SK-N-SH (cell line): ENCODE measurements at regions not wholly inside any gene's neighbourhood (a gene's known extent, or its start where the extent isn't known, plus 50 kb on each side); places are given as distances from the start of the nearest gene placed in this dataset.

Source experiments
- CTCF ChIA-PET: fragments of 300-600, 350-600 bp; formaldehyde crosslinking; extraction: SDS; loops from one replicate; lab custom pipeline; 2021; lab: Yijun Ruan, JAX
- POLR2A ChIA-PET: fragments of 350-600 bp; sonication (Branson Sonifier 250); formaldehyde crosslinking; extraction: SDS; loops from one replicate; lab custom pipeline; 2020; ENCODE audit warnings: antibody characterized with exemption, inconsistent platforms; lab: Yijun Ruan, JAX
- DNase-seq: peaks from one replicate; pipeline ENCODE4 v3.0.0; 2012
- H2AFZ ChIP-seq: fragments of 200-600 bp; sonication (generic); 2 replicates; pipeline ENCODE4 v1.8.1; 2016; ENCODE audit warnings: antibody characterized with exemption, mild to moderate bottlenecking, low read depth
- H3F3A ChIP-seq: fragments of 200-600 bp; sonication (generic); replicated peaks from 2 replicates; pipeline ENCODE3; 2016; ENCODE audit warnings: antibody characterized with exemption, mild to moderate bottlenecking; ENCODE audit not compliant: insufficient read depth
- H3K27ac ChIP-seq, 2 experiments: fragments of 200-500 bp in 1 of 2; fragments of 200-600 bp in 1 of 2; sonication (Bioruptor generic) in 1 of 2; sonication (generic), shearing (Covaris generic) in 1 of 2; 2 replicates each; pipeline versions ENCODE4 v1.5.1 to v1.6.1; 2014 to 2016; ENCODE audit warnings: low read depth in 2 of 2, inconsistent platforms in 1 of 2, low read length in 1 of 2, mild to moderate bottlenecking in 1 of 2, mixed read lengths in 1 of 2
- H3K27me3 ChIP-seq: fragments of 200-600 bp; sonication (generic), shearing (Covaris generic); 2 replicates; pipeline ENCODE4 v1.6.1; 2016; ENCODE audit warnings: mixed run types; ENCODE audit not compliant: insufficient read depth
- H3K36me3 ChIP-seq, 2 experiments: fragments of 200-500 bp in 1 of 2; fragments of 200-600 bp in 1 of 2; sonication (Bioruptor generic) in 1 of 2; sonication (generic) in 1 of 2; replicated peaks in 1 of 2; 2 replicates each; pipeline versions ENCODE3 to v1.5.1; 2014 to 2016; ENCODE audit warnings: low read length in 1 of 2, mild to moderate bottlenecking in 1 of 2; ENCODE audit not compliant: insufficient read depth in 2 of 2, control insufficient read depth in 1 of 2
- H3K4me1 ChIP-seq, 2 experiments: fragments of 200-500 bp in 1 of 2; fragments of 200-600 bp in 1 of 2; sonication (Bioruptor generic) in 1 of 2; sonication (generic), shearing (Covaris generic) in 1 of 2; 2 replicates each; pipeline versions ENCODE4 v1.5.1 to v1.6.1; 2014 to 2016; ENCODE audit warnings: low read depth in 1 of 2, low read length in 1 of 2, mixed run types in 1 of 2; ENCODE audit not compliant: insufficient read depth in 2 of 2, control insufficient read depth in 1 of 2
- H3K4me2 ChIP-seq: fragments of 200-600 bp; sonication (generic), shearing (Covaris generic); 2 replicates; pipeline ENCODE4 v1.6.1; 2017; ENCODE audit warnings: mixed run types
- H3K4me3 ChIP-seq, 2 experiments: fragments of 200-500 bp in 1 of 2; fragments of 200-600 bp in 1 of 2; sonication (Bioruptor generic) in 1 of 2; sonication (generic), shearing (Covaris generic) in 1 of 2; 2 replicates each; pipeline versions ENCODE4 v1.5.1 to v1.8.1; 2014 to 2016; ENCODE audit warnings: low read depth in 2 of 2, inconsistent platforms in 1 of 2, low read length in 1 of 2, mild to moderate bottlenecking in 1 of 2, mixed read lengths in 1 of 2, moderate library complexity in 1 of 2
- H3K79me2 ChIP-seq: fragments of 200-600 bp; sonication (generic); 2 replicates; pipeline ENCODE4 v1.8.1; 2017; ENCODE audit warnings: mild to moderate bottlenecking; ENCODE audit not compliant: insufficient read depth
- H3K9ac ChIP-seq: fragments of 200-600 bp; sonication (generic); 2 replicates; pipeline ENCODE4 v1.6.1; 2017; ENCODE audit warnings: mixed run types
- H3K9me2 ChIP-seq: fragments of 200-600 bp; sonication (generic); 2 replicates; pipeline ENCODE4 v1.6.1; 2017; ENCODE audit warnings: mixed run types
- H3K9me3 ChIP-seq: fragments of 200-600 bp; sonication (generic); 2 replicates; pipeline ENCODE4 v1.6.1; 2017; ENCODE audit warnings: mixed run types, mild to moderate bottlenecking, moderate library complexity
- H4K20me1 ChIP-seq: fragments of 200-600 bp; sonication (generic); 2 replicates; pipeline ENCODE4 v1.6.1; 2017; ENCODE audit warnings: mild to moderate bottlenecking, mixed run types; ENCODE audit not compliant: insufficient read depth
- ELF1 ChIP-seq: IDR thresholded peaks from 2 replicates; pipeline ENCODE4 v1.4.0; 2012
- EP300 ChIP-seq, 2 experiments: IDR thresholded peaks; 2 replicates each; pipeline versions ENCODE4 v1.4.0 to v1.6.1; 2012; ENCODE audit warnings: borderline replicate concordance in 1 of 2, low read depth in 1 of 2, low read length in 1 of 2
- FOSL2 ChIP-seq: IDR thresholded peaks from 2 replicates; pipeline ENCODE4 v1.4.0; 2012; ENCODE audit warnings: low read depth, mild to moderate bottlenecking, moderate library complexity, borderline replicate concordance
- MXI1 ChIP-seq: IDR thresholded peaks from 2 replicates; pipeline ENCODE4 v1.6.1; 2012; ENCODE audit warnings: mild to moderate bottlenecking, low read depth, low read length, improper control_type of control experiment
- RFX5 ChIP-seq: IDR thresholded peaks from 2 replicates; pipeline ENCODE4 v1.6.1; 2012; ENCODE audit warnings: mild to moderate bottlenecking, improper control_type of control experiment, low read length
- RXRA ChIP-seq: IDR thresholded peaks from 2 replicates; pipeline ENCODE4 v1.4.0; 2012; ENCODE audit warnings: low read depth, mild to moderate bottlenecking, borderline replicate concordance
- SMC3 ChIP-seq: IDR thresholded peaks from 2 replicates; pipeline ENCODE4 v1.6.1; 2012; ENCODE audit warnings: low read depth, low read length, improper control_type of control experiment
- TAF1 ChIP-seq: IDR thresholded peaks from 2 replicates; pipeline ENCODE4 v1.6.1; 2012; ENCODE audit warnings: low read depth, mild to moderate bottlenecking, low read length, moderate library complexity, borderline replicate concordance
- YY1 ChIP-seq: IDR thresholded peaks from 2 replicates; pipeline ENCODE4 v1.4.0; 2012; ENCODE audit warnings: low read depth, mild to moderate bottlenecking
- WGBS: methylation state at CpG from one replicate; pipeline ENCODE4 v1.1.6; 2017; ENCODE audit warnings: low lambda C conversion rate; 5-methylcytosine and 5-hydroxymethylcytosine counted together
- TF ChIP-seq, protein P1 (sequence below): IDR thresholded peaks from 2 replicates; pipeline ENCODE4 v1.6.1; 2012; ENCODE audit warnings: mild to moderate bottlenecking, low read depth, low read length, moderate library complexity

GRCh38 chr11:19519912-19520641, 192.6 kb upstream of the NAV2 start:
- Histone ChIP-seq H3K4me1 (peaks cover 0 to 15% of the 10 kb centered on the region in 2 experiments; a peak in 1 of 4 replicates), H3K4me3 (no peak overlapping the region), H3K79me2 (no peaks in the 10 kb centered on the region), H3K9me2 (no peaks in the 10 kb centered on the region), H3K9ac (no peak overlapping the region), H3K9me3 (no peaks in the 10 kb centered on the region), H3F3A (no peaks in the 10 kb centered on the region), H3K27ac (no peak overlapping the region)
- DNase-seq = peak; percentile 66
- WGBS = 41% methylated on average over 8 of the region's 8 CpGs
- POLR2A ChIA-PET = interaction anchor here (0.5 kb wide), 1 partner anchor 523 kb away, joined by 7 read pairs; no protein-coding TSS in a partner anchor
- no peak for TF ChIP-seq EP300 (IDR thresholded peaks at IDR 0.05; ENCODE audit: borderline replicate concordance in 1 of 2, low read depth in 1 of 2, low read length in 1 of 2)
- no peak for TF ChIP-seq MXI1
- no peak for TF ChIP-seq RXRA
- TF ChIP-seq FOSL2 = no peak
- TF ChIP-seq RFX5 = no peak
- TF ChIP-seq, all 33 proteins: peak for 0
- peaks cover 13% of the 10 kb centered on the region; the same call in 1 of the 2 replicates for H3K27me3 ChIP-seq
- no peak overlapping the region for H2AFZ ChIP-seq
- H3K36me3 ChIP-seq = no peaks in the 10 kb centered on the region
- no peaks in the 10 kb centered on the region for H4K20me1 ChIP-seq
- CTCF ChIA-PET = interaction anchor here (1.1 to 2.4 kb wide), 8 partner anchors 8 to 449 kb away, joined by 3 to 11 read pairs (median 4); no protein-coding TSS in a partner anchor
- no peak overlapping the region for H3K4me2 ChIP-seq

GRCh38 chr11:19519353-19519752, 193.3 kb upstream of the NAV2 start:
- ChIA-PET POLR2A (no interaction called here), CTCF (interaction anchor here (1.1 to 2.4 kb wide), 7 partner anchors 9 to 448 kb away, joined by 3 to 11 read pairs (median 3); no protein-coding TSS in a partner anchor)
- Histone ChIP-seq H3K4me2 (no peak overlapping the region), H3K9me2 (no peaks in the 10 kb centered on the region), H3K9ac (no peak overlapping the region), H3K27ac (no peak overlapping the region), H3K4me1 (peaks cover 0 to 13% of the 10 kb centered on the region in 2 experiments; a peak in 1 of 4 replicates), H3K27me3 (peaks cover 18% of the 10 kb centered on the region), H2AFZ (no peak overlapping the region), H4K20me1 (no peaks in the 10 kb centered on the region), H3K4me3 (no peak overlapping the region), H3K79me2 (no peaks in the 10 kb centered on the region), H3K9me3 (no peaks in the 10 kb centered on the region)
- 63% methylated on average over 4 of the region's 4 CpGs for WGBS
- DNase-seq = no peak
- TF ChIP-seq RFX5 = no peak
- no peak for TF ChIP-seq SMC3
- TF ChIP-seq, protein P1, sequence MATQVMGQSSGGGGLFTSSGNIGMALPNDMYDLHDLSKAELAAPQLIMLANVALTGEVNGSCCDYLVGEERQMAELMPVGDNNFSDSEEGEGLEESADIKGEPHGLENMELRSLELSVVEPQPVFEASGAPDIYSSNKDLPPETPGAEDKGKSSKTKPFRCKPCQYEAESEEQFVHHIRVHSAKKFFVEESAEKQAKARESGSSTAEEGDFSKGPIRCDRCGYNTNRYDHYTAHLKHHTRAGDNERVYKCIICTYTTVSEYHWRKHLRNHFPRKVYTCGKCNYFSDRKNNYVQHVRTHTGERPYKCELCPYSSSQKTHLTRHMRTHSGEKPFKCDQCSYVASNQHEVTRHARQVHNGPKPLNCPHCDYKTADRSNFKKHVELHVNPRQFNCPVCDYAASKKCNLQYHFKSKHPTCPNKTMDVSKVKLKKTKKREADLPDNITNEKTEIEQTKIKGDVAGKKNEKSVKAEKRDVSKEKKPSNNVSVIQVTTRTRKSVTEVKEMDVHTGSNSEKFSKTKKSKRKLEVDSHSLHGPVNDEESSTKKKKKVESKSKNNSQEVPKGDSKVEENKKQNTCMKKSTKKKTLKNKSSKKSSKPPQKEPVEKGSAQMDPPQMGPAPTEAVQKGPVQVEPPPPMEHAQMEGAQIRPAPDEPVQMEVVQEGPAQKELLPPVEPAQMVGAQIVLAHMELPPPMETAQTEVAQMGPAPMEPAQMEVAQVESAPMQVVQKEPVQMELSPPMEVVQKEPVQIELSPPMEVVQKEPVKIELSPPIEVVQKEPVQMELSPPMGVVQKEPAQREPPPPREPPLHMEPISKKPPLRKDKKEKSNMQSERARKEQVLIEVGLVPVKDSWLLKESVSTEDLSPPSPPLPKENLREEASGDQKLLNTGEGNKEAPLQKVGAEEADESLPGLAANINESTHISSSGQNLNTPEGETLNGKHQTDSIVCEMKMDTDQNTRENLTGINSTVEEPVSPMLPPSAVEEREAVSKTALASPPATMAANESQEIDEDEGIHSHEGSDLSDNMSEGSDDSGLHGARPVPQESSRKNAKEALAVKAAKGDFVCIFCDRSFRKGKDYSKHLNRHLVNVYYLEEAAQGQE = no peak
- TF ChIP-seq YY1 = no peak
- no peak for TF ChIP-seq TAF1
- no peak for TF ChIP-seq ELF1
- TF ChIP-seq, all 33 proteins: peak for 0
- Histone ChIP-seq H3K36me3 (no peaks in the 10 kb centered on the region), H3F3A (no peaks in the 10 kb centered on the region)
